ENCODE measurements at regions not wholly inside any gene's neighbourhood (a gene's known extent, or its start where the extent isn't known, plus 50 kb on each side); places are given as distances from the start of the nearest gene placed in this dataset.

DNA sequence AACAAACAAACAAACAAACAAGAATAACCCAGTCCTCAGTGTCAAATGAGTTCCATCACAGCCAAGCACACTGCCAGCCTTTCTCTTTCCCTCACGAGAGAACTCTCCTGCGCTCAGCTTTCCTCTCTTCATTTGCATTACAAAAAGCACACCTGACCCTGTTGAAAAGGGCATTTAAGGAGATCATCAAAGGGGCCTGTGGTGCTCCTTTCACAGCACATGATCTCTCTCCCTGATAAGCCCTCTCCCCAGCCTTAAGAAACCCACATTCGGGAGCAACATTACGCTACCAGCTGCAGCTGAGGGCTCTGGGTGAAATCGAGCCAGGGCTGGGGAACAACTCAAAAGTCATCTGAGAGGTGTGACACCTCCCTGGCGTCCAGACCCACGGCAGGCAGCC, 165.6 kb upstream of the TMCC3 start:
- DNase-seq (ENCODE audit: low read depth), result no peak

DNA sequence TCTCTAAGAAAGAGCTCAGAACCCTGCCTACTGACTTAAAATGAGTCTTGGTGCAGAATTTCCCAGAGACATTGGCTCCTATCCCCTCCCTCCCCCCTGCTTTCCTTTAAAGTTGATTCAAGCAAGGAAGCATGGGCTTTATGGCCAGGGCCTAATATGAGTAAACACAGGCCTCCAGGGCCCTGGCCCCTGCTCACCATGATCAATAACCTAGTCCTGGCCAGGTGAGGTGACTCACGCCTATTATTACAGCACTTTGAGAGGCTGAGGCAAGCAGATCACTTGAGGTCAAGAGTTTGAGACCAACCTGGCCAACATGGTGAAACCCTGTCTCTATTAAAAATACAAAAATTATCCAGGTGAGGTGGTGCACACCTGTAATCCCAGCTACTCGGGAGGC, 165.1 kb upstream of the TMCC3 start:
- no peak for DNase-seq (ENCODE audit: low read depth)

- no peak for DNase-seq (ENCODE audit: low read depth)
Observed at GRCh38 chr12:94813314-94813713, 163.0 kb upstream of the TMCC3 start.

- no peak for DNase-seq (ENCODE audit: low read depth)
Observed at GRCh38 chr12:94812345-94812744, 162.0 kb upstream of the TMCC3 start.

DNA sequence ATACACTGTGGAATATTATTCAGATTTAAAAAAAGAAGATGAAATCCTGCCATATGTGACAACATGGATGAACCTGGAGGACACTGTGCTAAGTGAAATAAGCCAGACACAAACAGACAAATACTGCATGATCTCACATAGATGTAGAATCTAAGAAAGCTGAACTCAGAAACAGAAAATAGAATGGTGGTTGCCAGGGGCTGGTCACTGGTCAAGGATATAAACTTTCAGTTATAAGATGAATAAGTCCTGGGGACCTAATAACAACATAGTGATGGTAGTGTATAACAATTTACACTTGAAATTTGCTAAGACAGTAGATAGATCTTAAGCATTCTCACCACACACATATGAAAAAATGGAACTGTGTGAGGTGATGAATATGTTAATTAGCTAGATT, 161.3 kb upstream of the TMCC3 start:
- DNase-seq (ENCODE audit: low read depth), result no peak

DNA sequence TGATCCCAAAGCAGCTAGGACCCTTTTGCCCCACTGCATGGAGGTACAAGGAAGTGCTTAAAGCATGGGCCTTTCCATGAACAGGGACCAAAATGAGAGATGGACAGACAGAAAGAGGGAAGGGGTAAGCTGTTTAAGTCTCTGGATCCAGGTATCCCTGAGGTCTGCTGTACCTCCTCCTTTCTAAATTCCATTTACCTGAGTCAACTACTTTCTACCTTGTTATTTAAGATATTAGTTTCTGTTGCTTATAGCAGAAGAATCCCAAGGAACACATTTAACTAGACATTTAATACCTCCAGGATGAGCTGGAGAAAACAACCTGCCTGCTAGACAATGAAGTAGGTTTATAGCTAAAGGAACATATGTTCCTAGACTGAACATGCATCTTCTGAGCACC, 157.6 kb upstream of the TMCC3 start:
- no peak for DNase-seq (ENCODE audit: low read depth)

GRCh38 chr12:94806617-94807016, 156.3 kb upstream of the TMCC3 start:
- no peak for DNase-seq (ENCODE audit: low read depth)

DNA sequence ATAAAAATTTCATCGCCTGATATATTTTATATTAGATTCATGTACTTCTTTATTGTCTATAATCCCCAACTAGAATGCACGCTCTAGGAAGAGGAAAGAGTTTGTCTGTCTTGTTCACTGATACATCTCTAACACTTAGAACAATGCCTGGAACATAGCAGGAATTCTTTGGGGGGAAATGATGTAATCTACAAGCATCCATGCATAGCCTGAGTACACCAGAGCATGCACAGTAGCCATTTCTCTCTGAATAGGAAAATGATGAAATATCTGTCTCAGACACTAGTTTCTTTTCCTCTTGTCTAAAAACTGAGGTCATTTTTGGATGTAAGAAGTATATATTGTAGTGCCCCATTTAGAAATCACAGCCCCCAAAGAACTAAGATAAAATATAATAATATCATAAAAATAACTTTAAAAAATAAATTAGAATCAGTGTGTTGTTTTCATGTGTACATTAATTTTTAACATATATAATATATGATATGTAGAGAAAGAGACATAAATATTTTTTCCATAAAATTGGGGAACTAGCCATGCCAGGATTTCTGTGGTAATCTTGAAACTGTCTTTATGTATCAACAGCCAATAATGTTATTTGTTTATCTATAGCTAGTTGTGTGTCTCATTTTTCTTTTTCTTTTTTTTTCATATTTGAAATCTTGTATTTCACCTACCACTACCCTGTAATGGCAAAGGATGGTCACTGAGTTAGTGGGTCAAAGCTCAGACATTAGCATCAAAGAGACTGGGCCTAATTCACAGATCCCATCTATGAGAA, 155.6 kb upstream of the TMCC3 start:
- DNase-seq (ENCODE audit: low read depth), result no peak

- DNase-seq (ENCODE audit: low read depth), result no peak
Observed at GRCh38 chr12:94803939-94804338, 153.6 kb upstream of the TMCC3 start.

DNA sequence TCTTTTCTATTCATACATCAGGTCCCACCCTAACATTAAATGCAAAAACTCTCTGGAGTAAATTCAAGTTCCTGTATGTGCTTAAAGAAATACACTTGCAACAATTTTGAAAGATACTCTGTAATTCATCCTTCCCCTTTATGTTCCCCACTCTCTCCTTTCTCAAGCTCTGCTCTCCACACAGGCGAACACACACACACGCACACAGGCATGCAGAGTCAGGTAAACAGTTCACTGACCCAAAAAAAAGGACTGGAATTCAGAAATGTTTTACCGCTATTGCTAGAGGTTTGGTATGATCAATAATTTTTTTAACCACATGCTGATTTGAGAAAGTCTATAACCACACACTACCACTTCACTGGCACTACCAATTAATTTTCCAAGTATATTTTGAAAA, 152.4 kb upstream of the TMCC3 start:
- DNase-seq (ENCODE audit: low read depth), result no peak

GRCh38 chr12:94801745-94802144, 151.4 kb upstream of the TMCC3 start:
- DNase-seq (ENCODE audit: low read depth), result no peak

DNA sequence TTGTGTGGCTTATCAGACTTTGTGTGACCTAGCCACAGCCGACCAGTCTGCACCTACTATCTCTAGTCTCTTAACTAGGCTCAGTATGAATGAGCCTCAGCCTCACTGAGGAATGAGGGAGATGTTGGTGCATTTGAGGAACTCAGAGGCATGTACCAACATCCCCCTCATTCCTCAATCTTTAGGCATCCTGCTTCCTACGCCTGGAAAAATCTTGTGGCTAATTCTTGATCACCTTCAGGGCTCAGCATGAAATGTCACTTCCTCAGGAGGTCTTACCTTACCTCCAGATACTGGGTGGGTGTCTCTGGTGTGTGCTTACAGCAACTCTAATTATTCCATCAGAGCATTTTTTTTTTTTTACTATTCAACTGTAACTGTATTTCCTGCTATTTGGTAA, 148.8 kb upstream of the TMCC3 start:
- no peak for DNase-seq (ENCODE audit: low read depth)

GRCh38 chr12:94798113-94798512, 147.8 kb upstream of the TMCC3 start:
- no peak for DNase-seq (ENCODE audit: low read depth)

DNA sequence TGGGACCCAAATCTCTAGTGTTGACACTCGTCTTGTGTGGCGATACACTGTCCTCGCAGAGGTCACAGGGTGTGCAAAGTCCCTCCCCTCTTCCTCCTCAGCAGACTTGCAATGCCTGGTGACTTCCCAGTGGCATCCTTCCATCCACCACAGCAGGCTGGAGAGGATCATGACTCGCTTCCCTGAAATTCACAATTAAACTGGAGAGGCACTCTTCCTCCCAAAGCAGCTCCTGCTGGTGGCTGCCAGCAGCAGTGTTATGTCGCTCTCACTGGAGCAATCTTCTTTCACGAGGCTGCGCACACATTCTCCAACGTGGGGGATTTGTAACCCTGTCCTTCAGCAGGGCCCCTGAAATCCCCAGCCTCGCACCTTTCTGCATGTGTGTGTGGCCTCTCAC, 145.2 kb upstream of the TMCC3 start:
- DNase-seq (ENCODE audit: low read depth), result no peak

GRCh38 chr12:94795044-94795443, 144.7 kb upstream of the TMCC3 start:
- no peak for DNase-seq (ENCODE audit: low read depth)

- DNase-seq (ENCODE audit: low read depth), result no peak
Observed at GRCh38 chr12:94793191-94793595, 142.8 kb upstream of the TMCC3 start.

GRCh38 chr12:94792693-94793092, 142.3 kb upstream of the TMCC3 start:
- DNase-seq (ENCODE audit: low read depth), result no peak

DNA sequence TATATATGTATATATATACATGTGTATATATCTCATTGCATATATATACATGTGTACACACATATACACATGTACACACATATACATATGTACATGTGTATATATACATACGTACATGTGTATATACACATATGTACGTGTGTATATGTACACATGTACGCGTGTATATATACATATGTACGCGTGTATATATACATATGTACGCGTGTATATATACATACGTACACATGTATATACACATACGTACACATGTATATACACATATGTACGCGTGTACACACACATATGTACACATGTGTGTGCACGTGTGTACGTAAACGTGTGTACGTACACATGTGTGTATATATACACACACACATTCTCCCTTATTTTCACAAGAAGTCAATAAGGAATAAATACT, 141.6 kb upstream of the TMCC3 start:
- no peak for DNase-seq (ENCODE audit: low read depth)

DNA sequence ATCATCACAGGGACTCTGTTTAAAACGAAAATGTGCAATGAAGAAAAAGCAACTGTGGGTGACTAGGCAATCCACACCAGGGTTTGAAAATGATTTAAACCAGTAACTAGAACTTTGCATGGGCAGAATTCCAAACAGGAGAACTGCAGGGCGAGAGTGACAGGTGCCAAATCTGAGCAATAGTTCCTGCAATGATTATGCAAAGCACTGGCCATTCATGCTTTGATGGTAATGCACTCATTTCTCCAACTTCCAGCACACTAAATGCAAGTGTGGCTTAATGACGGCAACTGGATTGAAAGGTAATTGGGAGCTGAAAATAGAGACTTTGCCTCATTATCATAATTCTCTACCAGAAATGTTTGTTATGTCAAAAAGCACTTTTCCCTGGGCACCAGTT, 140.5 kb upstream of the TMCC3 start:
- DNase-seq (ENCODE audit: low read depth), result no peak

DNA sequence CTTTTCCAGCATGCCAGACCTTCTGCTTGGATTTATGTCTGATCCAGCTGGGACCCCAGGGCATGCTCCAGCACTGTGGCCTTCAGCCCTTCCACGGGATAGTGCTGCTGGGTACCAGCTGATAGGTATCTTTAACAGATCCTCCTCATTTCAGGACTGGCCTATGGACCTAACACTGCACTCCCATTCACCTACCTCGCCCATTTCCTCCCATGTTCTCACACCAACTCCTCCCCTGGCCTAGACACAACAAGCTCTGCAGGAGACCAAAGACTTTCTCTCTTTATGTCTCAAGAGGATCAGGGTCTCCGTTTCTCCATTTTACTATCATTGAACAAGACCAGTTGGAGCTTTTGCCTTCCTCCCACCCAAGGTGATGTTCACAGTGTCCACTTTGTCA, 140.0 kb upstream of the TMCC3 start:
- DNase-seq (ENCODE audit: low read depth), result no peak

- no peak for DNase-seq (ENCODE audit: low read depth)
Observed at GRCh38 chr12:94789510-94790225, 139.3 kb upstream of the TMCC3 start.

DNA sequence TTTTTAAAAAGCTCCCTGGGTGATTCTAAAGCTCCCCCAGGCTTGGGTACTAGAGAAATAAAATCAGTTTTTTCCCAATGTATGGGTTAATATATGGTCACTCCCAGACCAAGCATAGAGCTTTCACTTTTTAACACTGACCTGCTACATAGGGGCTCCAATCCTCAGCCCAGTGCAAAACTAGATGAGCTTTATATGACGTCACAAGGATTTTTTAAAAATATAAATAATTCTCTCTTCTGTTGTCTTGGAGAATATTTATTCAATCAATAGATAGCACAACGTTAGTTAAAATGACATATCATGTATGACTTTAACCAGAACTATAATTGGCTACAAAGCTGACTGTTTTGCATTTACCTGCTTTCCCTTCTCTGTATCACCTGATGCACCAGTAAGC, 137.9 kb upstream of the TMCC3 start:
- no peak for DNase-seq (ENCODE audit: low read depth)

DNA sequence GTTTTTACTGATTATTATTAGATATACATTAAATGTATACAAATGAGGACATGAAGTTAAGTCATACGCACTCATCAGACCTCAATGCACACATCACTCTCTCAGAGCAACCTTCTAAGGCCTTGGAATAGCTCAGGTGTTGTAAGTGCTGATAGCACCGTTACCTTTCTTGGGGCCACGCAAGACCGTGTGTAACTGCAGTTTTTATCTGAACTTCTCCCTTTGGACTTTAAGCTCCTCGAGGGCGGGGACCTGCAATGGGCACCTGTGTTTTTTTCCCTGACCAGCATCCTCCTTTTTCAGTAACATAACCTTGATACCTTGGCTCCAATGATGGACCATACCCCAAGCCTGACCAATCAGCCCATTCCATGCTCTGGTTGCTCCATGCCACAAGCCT, 136.5 kb upstream of the TMCC3 start:
- no peak for DNase-seq (ENCODE audit: low read depth)

DNA sequence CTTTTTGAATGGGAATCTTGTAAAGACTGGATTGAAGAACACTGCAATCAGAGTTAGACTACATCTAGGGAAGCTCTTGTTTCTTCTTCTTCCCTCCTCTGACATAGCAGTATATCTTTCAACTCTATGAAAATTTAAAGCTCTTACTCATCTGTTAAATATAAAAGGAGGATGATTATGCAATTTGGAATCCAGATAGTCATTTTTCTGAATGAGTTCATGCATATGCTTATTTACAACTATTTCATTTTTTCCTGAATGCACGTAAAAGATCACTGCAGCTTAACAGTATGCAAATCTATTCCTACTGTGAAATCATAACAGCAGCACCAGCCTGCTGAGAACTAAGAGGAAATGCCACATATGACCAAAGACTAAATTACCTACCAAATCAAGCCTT, 133.5 kb upstream of the TMCC3 start:
- no peak for DNase-seq (ENCODE audit: low read depth)

Data from HS-27A (cell line).